Activated naive CD4-positive, alpha-beta T cell treated with anti-CD3 and anti-CD28 coated beads, Interleukin-2, amount 10 ng/mL, durations not matched to agents 7 days and 5 days (primary cell): ENCODE measurements at regions not wholly inside any gene's neighbourhood (a gene's known extent, or its start where the extent isn't known, plus 50 kb on each side); places are given as distances from the start of the nearest gene placed in this dataset.
"Not testable (repeated sequence)": the region's sequence is repeated elsewhere in the genome, so short reads cannot be mapped to it uniquely, and the experiment has no call there.

ENCODE experiments used
- CTCF ChIA-PET: fragments of 350-600 bp; sonication (Branson Sonifier 250); formaldehyde crosslinking; loops from one replicate; lab custom pipeline; 2021; ENCODE audit warnings: antibody characterized with exemption; lab: Charles Lee
- DNase-seq: peaks from one replicate; pipeline ENCODE4 v3.0.0-alpha.2; 2020
- H3K27ac Mint-ChIP-seq: one replicate; pipeline ENCODE4 v1.8.0; 2021; ENCODE audit warnings: mild to moderate bottlenecking, moderate library complexity, mixed read lengths
- H3K27me3 Mint-ChIP-seq: one replicate; pipeline ENCODE4 v1.8.0; 2021; ENCODE audit warnings: mild to moderate bottlenecking, mixed read lengths
- H3K36me3 Mint-ChIP-seq: one replicate; pipeline ENCODE4 v1.8.0; 2021; ENCODE audit warnings: mixed read lengths
- H3K4me1 Mint-ChIP-seq: one replicate; pipeline ENCODE4 v1.8.0; 2021; ENCODE audit warnings: mixed read lengths
- H3K4me3 Mint-ChIP-seq: one replicate; pipeline ENCODE4 v1.8.0; 2021; ENCODE audit warnings: mild to moderate bottlenecking, moderate library complexity, mixed read lengths
- H3K9me3 Mint-ChIP-seq: one replicate; pipeline ENCODE4 v1.8.0; 2021; ENCODE audit warnings: mixed read lengths

DNA sequence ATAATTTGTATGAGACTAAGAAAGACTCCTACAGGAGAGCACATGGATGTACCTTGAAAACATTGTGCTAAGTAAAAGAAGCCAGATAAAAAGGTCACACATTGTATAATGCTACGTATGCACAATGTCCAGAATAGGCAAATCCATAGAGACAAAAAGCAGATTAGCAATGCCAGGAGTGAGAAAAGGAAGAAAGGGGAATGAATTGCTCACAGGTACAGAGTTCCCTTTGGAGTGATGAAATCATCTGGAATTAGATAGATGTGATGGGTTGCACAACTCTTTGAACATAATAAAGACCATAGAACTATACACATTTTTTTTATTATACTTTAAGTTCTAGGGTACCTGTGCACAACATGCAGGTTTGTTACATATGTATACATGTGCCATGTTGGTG lies 1218.9 kb upstream of the TMEM132C start:
- Mint-ChIP-seq H3K36me3 (no peaks in the 10 kb centered on the region), H3K4me3 (no peak overlapping the region), H3K27me3 (no peaks in the 10 kb centered on the region), H3K4me1 (no peaks in the 10 kb centered on the region), H3K27ac (no peak overlapping the region), H3K9me3 (no peaks in the 10 kb centered on the region)
- CTCF ChIA-PET: no interaction called here
- DNase-seq: no peak

DNA sequence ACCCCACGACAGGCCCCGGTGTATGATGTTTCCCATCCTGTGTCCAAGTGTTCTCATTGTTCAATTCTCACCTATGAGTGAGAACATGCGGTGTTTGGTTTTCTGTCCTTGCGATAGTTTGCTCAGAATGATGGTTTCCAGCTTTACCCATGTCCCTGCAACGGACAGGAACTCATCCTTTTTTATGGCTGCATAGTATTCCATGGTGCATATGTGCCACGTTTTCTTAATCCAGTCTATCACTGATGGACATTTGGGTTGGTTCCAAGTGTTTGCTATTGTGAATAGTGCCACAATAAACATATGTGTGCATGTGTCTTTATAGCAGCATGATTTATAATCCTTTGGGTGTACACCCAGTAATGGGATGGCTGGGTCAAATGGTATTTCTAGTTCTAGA lies 1218.4 kb upstream of the TMEM132C start:
- CTCF ChIA-PET, DNase-seq, H3K27ac Mint-ChIP-seq, H3K4me3 Mint-ChIP-seq, H3K4me1 Mint-ChIP-seq, H3K27me3 Mint-ChIP-seq, H3K9me3 Mint-ChIP-seq, H3K36me3 Mint-ChIP-seq: not testable (repeated sequence)

DNA sequence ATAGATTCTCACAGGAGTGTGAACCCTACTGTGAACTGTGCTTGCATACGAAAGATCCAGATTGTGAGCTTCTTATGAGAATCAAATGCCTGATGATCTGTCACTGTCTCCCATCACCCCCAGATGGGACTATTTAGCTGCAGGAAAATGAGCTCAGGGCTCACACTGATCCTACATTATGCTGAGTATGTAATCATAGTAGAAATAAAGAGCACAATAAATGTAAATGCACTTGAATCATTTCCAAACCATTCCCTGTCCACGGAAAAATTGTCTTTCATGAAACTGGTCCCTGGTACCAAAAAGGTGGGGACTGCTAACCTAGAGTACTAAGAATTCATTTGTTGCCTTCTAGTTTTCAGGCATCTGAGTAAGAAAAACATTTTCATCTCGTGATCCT lies 1215.8 kb upstream of the TMEM132C start:
- no peak for DNase-seq
- Mint-ChIP-seq H3K27me3 (no peaks in the 10 kb centered on the region), H3K9me3 (no peaks in the 10 kb centered on the region), H3K27ac (no peak overlapping the region), H3K4me1 (no peaks in the 10 kb centered on the region), H3K4me3 (no peak overlapping the region), H3K36me3 (no peaks in the 10 kb centered on the region)
- CTCF ChIA-PET: interaction anchor here (0.6 kb wide), 1 partner anchor 611 kb away, joined by 3 read pairs; no protein-coding TSS in a partner anchor

DNA sequence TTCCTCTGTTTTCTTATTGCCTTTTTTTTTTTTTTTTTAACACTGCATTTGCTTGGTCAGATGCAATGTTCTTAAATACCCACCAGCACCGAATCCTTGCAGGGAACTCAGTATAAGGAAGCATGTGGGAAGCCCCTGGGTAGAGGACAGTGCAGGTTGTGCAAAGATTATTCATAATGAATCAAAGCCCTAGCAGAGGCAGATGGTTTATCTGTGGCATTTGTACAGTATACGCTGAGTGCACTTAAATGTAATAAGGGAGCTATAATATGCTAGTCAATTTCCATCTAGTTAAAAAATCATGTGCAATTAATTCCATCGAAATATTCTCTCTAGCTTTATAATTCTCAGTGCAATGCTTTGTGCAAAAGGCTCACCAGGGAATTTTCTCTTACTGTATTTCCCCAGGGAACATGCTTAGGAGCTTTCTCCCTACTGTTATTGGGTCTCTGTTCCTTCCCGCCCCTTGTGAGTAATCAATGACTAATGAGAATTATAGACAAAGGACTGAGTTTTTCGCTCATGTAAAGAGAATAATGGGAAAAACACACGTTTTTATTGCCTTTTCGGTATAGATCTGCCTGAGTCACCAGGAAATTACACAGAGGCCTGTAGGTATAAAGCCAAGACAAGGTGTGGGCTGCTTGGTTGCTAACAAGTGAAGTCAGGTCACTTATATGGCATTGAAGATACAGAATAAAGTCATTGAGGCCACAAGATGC lies 1214.3 kb upstream of the TMEM132C start:
- H3K27me3 Mint-ChIP-seq: no peaks in the 10 kb centered on the region
- no peaks in the 10 kb centered on the region for H3K36me3 Mint-ChIP-seq
- H3K27ac Mint-ChIP-seq: no peak overlapping the region
- no peak overlapping the region for H3K4me3 Mint-ChIP-seq
- CTCF ChIA-PET: no interaction called here
- no peaks in the 10 kb centered on the region for H3K4me1 Mint-ChIP-seq
- no peaks in the 10 kb centered on the region for H3K9me3 Mint-ChIP-seq
- no peak for DNase-seq

DNA sequence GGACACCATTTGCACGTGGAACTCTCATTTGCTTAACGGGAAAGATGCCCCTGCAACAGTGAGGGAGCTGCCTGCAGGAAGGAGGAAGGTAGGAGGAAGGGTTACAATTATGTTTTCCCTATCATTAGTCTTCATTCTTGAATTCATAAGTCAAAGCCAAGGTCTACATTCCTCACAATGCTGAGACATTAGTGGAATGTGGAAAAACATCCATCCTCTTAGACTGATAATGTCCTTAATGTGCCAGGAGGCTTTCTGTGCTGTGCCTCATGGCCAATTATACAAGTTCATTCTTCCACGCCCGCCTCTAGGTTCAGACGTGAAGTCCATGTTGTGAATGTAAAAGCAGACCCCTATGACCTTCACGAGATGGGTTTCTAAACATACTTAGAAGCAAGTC lies 1212.4 kb upstream of the TMEM132C start:
- H3K27me3 Mint-ChIP-seq: no peaks in the 10 kb centered on the region
- CTCF ChIA-PET: no interaction called here

DNA sequence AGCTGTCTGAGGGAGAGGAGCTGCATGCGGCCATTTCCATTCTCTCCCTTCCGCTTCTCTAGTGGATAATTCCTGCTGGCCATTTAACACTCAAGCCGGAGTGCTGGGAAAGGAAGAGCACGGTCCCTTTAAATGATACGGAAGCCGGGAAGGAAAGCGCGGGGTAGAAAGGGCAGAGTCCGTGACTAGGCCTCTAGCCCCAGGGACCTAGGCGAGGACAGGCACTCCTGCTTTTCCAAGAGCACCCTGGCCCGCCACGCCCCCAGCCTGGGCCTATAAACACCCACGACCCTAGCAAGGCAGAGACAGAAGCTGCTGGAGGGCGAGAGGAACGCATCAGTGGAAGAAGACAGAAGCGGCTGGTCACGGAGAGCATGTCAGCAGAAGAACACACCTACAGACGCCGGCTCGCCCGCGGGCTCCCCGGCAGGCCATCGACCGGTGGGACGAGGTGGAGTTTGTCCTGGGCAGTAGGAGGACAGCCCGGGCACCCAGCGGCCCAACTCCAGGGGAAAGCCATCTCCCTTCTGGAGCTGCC lies 1206.6 kb upstream of the TMEM132C start:
- H3K27ac Mint-ChIP-seq: no peak overlapping the region
- DNase-seq: no peak
- H3K36me3 Mint-ChIP-seq: no peaks in the 10 kb centered on the region
- H3K4me1 Mint-ChIP-seq: no peaks in the 10 kb centered on the region
- no peaks in the 10 kb centered on the region for H3K9me3 Mint-ChIP-seq
- CTCF ChIA-PET: no interaction called here
- H3K4me3 Mint-ChIP-seq: no peak overlapping the region
- H3K27me3 Mint-ChIP-seq: no peaks in the 10 kb centered on the region

More for the DNA sequence above, 1212.4 kb upstream of the TMEM132C start:
- Mint-ChIP-seq H3K4me1 (no peaks in the 10 kb centered on the region), H3K27ac (no peak overlapping the region), H3K4me3 (no peak overlapping the region), H3K36me3 (no peaks in the 10 kb centered on the region), H3K9me3 (no peaks in the 10 kb centered on the region)
- DNase-seq: no peak

DNA sequence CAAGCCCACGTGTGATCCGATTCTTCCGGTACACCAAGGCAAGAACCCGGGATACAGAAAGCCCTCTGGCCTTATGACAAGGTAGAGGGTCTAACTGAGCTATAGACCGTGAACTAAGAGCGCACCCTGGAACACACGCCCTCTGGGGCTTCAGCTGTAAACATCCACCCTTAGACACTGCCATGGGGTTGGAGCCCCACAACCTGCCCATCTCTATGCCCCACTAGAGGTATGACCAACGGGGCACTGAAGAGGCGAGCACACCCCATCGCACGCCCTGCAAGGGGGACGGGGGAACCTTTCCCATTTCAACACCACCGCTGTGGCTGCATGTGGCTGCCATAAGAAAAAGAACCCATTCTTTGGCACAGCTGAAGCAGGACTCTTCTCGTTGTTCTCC lies 1206.0 kb upstream of the TMEM132C start:
- Mint-ChIP-seq H3K4me1 (no peaks in the 10 kb centered on the region), H3K36me3 (no peaks in the 10 kb centered on the region), H3K9me3 (no peaks in the 10 kb centered on the region), H3K27me3 (no peaks in the 10 kb centered on the region), H3K4me3 (no peak overlapping the region), H3K27ac (no peak overlapping the region)
- DNase-seq: no peak
- CTCF ChIA-PET: no interaction called here

DNA sequence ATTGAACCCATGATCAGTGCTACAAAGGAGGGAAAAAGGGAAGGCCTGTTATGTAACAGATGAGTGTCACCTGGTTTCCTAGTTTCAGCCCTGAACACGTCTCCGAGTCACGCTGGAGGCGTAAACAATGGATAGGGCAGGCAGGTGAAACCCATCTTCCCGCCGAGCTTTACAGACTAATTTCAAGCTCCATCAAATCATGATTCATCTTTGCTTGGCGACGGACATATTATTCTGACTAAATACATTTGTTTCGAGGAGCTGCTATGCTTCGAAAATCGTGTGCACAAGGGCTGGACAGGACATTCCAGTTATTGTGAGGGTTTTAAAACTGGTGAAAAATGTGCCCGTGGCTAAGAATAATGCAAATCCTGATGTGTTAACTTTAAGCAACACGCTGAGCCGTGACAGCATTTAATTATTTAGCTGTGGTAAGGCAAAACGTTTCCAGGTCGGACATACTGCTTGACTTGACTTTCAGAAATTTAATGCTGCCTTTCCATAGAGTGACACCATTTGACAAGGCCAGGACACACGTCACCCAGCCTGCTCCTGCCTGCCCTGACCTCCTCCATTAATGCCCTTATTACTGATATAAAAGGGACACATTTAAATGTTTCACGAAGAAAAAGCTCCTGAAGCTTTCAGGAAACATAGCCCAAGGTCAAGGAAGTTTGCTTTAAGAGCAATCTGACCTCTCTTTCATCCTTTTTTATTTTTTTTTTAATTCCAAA lies 1203.5 kb upstream of the TMEM132C start:
- no peak overlapping the region for H3K4me3 Mint-ChIP-seq
- CTCF ChIA-PET: no interaction called here
- H3K4me1 Mint-ChIP-seq: no peaks in the 10 kb centered on the region
- H3K27ac Mint-ChIP-seq: no peak overlapping the region
- H3K9me3 Mint-ChIP-seq: no peaks in the 10 kb centered on the region
- no peak for DNase-seq
- no peaks in the 10 kb centered on the region for H3K27me3 Mint-ChIP-seq
- H3K36me3 Mint-ChIP-seq: no peaks in the 10 kb centered on the region

DNA sequence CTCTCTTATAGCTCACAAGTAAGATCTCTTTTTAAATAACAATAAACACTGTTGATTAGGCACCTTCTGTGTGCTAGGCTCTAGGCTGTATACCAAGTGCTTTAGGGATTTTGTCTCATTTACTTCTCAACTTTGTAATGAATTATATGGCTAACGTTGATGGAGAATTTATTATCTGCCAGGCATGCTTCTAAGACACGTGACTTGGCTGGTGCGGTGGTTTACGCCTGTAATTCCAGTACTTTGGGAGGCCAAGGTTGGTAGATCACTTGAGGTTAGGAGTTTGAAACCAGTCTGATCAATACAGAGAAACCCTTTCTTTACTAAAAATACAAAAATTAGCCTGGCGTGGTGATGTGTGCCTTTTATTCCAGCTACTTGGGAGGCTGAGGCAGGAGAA lies 1202.8 kb upstream of the TMEM132C start:
- H3K4me1 Mint-ChIP-seq: no peaks in the 10 kb centered on the region
- no peak overlapping the region for H3K27ac Mint-ChIP-seq
- H3K36me3 Mint-ChIP-seq: no peaks in the 10 kb centered on the region
- CTCF ChIA-PET: interaction anchor here (0.9 kb wide), 1 partner anchor 45 kb away, joined by 3 read pairs; no protein-coding TSS in a partner anchor
- H3K9me3 Mint-ChIP-seq: no peaks in the 10 kb centered on the region
- H3K4me3 Mint-ChIP-seq: no peak overlapping the region
- H3K27me3 Mint-ChIP-seq: no peaks in the 10 kb centered on the region
- DNase-seq: no peak

DNA sequence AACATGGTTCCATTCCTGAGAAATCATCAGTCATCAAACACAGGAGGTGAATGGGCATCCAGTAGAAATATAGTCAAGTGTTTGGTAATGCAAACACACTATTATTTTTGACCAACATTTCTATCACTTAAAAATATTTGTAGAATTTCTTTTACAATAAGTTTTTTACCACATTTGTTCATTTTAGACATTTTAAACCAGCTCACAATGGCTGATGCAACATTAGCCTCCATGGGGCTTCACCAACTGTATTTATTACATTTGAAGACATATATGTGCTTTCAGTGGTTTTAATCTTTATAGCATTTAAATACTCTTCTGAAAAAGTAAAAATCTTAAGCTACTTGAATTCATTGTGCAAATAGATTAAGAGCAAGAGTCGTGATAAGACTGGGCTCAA lies 1201.4 kb upstream of the TMEM132C start:
- no peaks in the 10 kb centered on the region for H3K27me3 Mint-ChIP-seq
- CTCF ChIA-PET: no interaction called here
- no peak for DNase-seq
- H3K27ac Mint-ChIP-seq: no peak overlapping the region
- no peaks in the 10 kb centered on the region for H3K4me1 Mint-ChIP-seq
- no peak overlapping the region for H3K4me3 Mint-ChIP-seq
- no peaks in the 10 kb centered on the region for H3K9me3 Mint-ChIP-seq
- H3K36me3 Mint-ChIP-seq: no peaks in the 10 kb centered on the region

DNA sequence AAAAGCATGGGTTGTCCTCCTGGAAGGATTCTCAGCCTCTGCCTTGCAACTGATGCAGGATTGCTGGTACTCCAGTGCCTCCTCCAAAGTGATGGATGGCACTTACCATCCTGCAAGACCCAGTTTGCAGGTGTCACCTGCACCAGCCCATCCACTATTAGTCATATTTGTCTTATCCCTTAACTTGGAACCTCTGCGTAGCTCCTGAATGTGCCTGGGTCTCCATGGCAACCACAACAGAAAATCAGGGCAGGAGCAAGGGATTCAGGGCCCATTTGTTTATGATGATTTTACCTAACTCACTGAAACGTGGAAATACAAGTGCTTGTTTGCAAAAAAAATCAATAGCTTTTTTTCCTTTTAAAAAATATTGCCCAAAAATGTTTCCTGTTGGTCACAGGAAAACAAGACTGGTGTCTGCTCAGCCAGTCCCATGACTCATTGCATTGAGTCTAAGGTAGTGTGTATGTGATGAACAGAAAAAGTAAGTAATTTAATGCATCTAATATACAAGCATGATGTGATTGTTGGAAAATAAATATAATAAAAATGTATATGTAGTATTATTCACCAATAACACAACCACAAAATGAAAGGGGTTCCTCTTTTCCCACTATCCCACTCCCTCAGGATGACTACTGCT lies 1196.3 kb upstream of the TMEM132C start:
- DNase-seq: no peak
- no peaks in the 10 kb centered on the region for H3K4me1 Mint-ChIP-seq
- no peak overlapping the region for H3K4me3 Mint-ChIP-seq
- no peaks in the 10 kb centered on the region for H3K27me3 Mint-ChIP-seq
- CTCF ChIA-PET: no interaction called here
- no peaks in the 10 kb centered on the region for H3K36me3 Mint-ChIP-seq
- no peak overlapping the region for H3K27ac Mint-ChIP-seq
- H3K9me3 Mint-ChIP-seq: no peaks in the 10 kb centered on the region

DNA sequence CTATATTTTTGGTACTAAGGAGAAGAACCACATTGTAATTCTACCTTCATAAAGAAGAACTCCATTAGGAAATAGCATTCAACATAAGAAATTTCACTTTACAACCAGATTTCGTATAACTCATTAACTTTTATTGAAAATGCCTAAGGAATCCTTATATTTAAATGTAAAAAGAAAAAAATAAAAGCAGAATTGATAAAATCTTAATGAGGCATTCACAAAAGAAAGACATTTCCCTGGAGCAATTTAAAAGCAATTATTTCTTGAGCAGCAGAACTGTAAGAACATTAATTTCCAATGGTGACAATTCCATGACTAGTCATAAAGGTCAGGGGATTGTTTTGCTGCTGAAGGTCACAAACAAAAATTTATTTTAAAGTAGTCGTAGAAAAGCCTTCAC lies 1192.8 kb upstream of the TMEM132C start:
- DNase-seq: no peak
- Mint-ChIP-seq H3K9me3 (no peaks in the 10 kb centered on the region), H3K4me3 (no peak overlapping the region), H3K27ac (no peak overlapping the region), H3K27me3 (peaks cover 9% of the 10 kb centered on the region), H3K4me1 (no peaks in the 10 kb centered on the region), H3K36me3 (no peaks in the 10 kb centered on the region)
- CTCF ChIA-PET: no interaction called here

DNA sequence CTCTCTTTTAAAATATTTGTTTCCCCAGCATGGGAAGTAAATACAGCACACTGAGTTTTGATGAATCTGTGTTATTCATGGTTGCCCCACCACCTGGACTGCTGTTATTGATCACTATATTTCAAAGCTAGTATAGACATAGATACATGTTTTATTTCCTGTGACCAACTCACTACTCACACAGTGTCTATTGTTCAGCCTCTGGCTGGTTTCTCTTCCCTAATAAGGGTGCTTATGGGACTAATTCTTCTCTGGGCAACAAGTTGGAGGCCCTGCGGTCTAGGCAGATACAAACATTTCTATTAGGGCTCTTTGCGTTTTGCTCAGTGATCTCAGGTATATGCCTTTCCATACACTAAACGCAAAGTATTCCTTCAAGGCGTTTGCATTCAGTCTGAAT lies 1191.0 kb upstream of the TMEM132C start:
- DNase-seq: no peak
- CTCF ChIA-PET: no interaction called here
- no peaks in the 10 kb centered on the region for H3K36me3 Mint-ChIP-seq
- no peak overlapping the region for H3K4me3 Mint-ChIP-seq
- H3K4me1 Mint-ChIP-seq: no peaks in the 10 kb centered on the region
- peaks cover 9% of the 10 kb centered on the region for H3K27me3 Mint-ChIP-seq
- H3K27ac Mint-ChIP-seq: no peak overlapping the region
- no peaks in the 10 kb centered on the region for H3K9me3 Mint-ChIP-seq

DNA sequence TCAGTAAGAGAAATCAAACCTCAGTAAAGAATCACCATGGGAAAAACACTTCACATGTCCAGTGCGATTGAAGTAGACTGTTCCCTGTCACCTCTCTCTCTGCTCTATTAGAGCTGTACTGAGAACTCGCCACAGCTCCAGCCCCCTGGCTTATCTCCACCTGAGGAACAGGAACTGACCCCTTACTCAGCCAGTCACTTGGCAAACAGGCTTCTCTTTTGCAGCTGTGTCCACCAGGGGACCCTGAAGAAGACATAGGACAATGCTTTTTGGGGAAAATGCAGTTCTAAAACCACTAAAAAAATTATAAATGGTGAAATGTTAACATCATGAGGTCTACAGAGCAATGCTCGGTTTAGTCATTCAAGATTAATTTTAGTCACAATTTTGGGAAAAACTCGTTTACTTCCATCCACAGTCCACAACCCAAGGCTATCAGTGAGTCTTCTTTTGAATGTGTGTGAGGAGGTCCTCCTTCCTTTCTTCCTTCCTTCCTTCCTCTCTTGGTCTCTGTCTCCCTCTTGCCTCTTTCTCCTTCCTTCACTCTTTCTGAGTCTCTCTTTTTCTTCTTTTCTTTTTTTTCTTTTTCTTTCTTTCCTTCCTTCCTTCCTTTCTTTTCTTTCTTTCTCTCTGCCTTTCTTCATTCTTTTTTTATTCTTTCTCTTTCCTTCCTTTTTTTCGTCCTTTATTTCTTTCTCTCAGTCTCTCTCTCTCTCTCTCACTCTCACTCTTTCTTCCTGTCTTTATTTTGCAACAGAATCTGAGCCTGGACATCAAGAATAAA lies 1189.5 kb upstream of the TMEM132C start:
- Mint-ChIP-seq H3K27me3 (peaks cover 9% of the 10 kb centered on the region), H3K27ac (no peak overlapping the region), H3K36me3 (no peaks in the 10 kb centered on the region), H3K9me3 (no peaks in the 10 kb centered on the region), H3K4me1 (no peaks in the 10 kb centered on the region), H3K4me3 (no peak overlapping the region)
- CTCF ChIA-PET: no interaction called here
- DNase-seq: no peak
